HG03342 (cell line): ENCODE measurements at regions not wholly inside any gene's neighbourhood (a gene's known extent, or its start where the extent isn't known, plus 50 kb on each side); places are given as distances from the start of the nearest gene placed in this dataset.

Experiments
- ATAC-seq: cut with Tn5 transposase; IDR thresholded peaks from one replicate; pipeline ENCODE4 v1.9.1; 2021; ENCODE audit warnings: mild to moderate bottlenecking, moderate library complexity; ENCODE audit not compliant: unreplicated experiment

- no peak for ATAC-seq
Measured at GRCh38 chr13:47628666-47629065, 372.4 kb downstream of the SUCLA2 start.

GRCh38 chr13:47623862-47624261 lies 377.2 kb downstream of the SUCLA2 start:
- ATAC-seq, result no peak

- ATAC-seq, result no peak
Measured at GRCh38 chr13:47621931-47622330, 379.1 kb downstream of the SUCLA2 start.

GRCh38 chr13:47611664-47612288 lies 389.3 kb downstream of the SUCLA2 start:
- no peak for ATAC-seq

- no peak for ATAC-seq
Measured at GRCh38 chr13:47610687-47611086, 390.4 kb downstream of the SUCLA2 start.

- ATAC-seq, result no peak
Measured at GRCh38 chr13:47603365-47603764, 397.7 kb downstream of the SUCLA2 start.

GRCh38 chr13:47598340-47598911 lies 402.6 kb downstream of the SUCLA2 start:
- ATAC-seq, result no peak

GRCh38 chr13:47594833-47595232 lies 406.2 kb downstream of the SUCLA2 start:
- no peak for ATAC-seq

- no peak for ATAC-seq
Measured at GRCh38 chr13:47592256-47592655, 408.8 kb downstream of the SUCLA2 start.

- no peak for ATAC-seq
Measured at GRCh38 chr13:47588676-47589075, 412.4 kb downstream of the SUCLA2 start.

- no peak for ATAC-seq
Measured at GRCh38 chr13:47572375-47572774, 428.7 kb downstream of the SUCLA2 start.

GRCh38 chr13:47564041-47564440 lies 437.0 kb downstream of the SUCLA2 start:
- no peak for ATAC-seq

GRCh38 chr13:47556703-47557102 lies 444.4 kb downstream of the SUCLA2 start:
- no peak for ATAC-seq

- ATAC-seq, result no peak
Measured at GRCh38 chr13:47555235-47555634, 445.8 kb downstream of the SUCLA2 start.

GRCh38 chr13:47553329-47553977 lies 447.6 kb downstream of the SUCLA2 start:
- no peak for ATAC-seq

- ATAC-seq, result no peak
Measured at GRCh38 chr13:47549219-47549752, 451.8 kb downstream of the SUCLA2 start.

- no peak for ATAC-seq
Measured at GRCh38 chr13:47548294-47548840, 452.7 kb downstream of the SUCLA2 start.

GRCh38 chr13:47546391-47547225 lies 454.5 kb downstream of the SUCLA2 start:
- ATAC-seq, result no peak

GRCh38 chr13:47545201-47546024 lies 455.7 kb downstream of the SUCLA2 start:
- ATAC-seq, result no peak

- ATAC-seq, result no peak
Measured at GRCh38 chr13:47539317-47539716, 461.8 kb downstream of the SUCLA2 start.
